Hepatic stellate cell (primary cell): ENCODE measurements at regions not wholly inside any gene's neighbourhood (a gene's known extent, or its start where the extent isn't known, plus 50 kb on each side); places are given as distances from the start of the nearest gene placed in this dataset.

Experiments
- DNase-seq: peaks from one replicate; pipeline ENCODE4 v3.0.0; 2011; ENCODE audit warnings: low spot score

DNA sequence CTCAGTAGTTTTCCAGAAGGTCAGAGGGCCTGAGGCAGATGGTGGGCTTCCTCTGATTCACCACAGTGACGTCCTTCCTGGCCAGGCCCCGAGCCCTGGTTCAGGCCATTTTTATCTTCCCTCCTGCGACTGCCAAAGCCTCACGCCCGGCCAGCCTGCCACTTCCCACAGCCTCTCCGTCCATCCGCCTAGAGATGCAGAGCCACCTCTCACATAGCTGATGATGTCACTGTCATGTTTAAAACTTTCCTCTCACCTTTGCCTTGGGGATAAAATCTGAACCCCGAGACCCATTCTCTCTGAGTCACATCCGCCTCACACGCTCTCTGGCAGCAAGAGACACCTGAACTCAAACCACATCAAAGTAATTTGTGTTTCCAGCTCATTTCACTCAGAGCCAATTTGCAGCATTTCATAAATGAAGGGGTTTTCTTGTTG lies 175.3 kb downstream of the QDPR start:
- no peak for DNase-seq

DNA sequence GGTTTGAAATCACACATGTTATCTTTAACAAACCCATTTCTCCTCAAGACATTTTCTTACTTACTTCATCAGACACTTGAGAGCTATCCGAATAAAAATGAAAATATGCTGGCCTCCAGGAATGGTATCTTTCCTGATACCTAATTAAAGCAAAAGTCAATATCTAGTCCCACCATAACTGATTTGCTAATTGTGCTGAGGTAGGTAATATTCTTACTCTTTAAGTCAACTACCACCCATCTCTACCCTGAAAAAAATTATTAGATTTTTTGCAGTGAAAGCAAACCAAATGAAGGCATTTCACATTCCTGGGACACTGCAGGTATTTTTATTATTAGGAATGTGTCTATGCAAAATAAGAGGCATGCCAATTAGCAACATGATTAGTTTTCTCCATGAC lies 175.8 kb downstream of the QDPR start:
- DNase-seq: no peak

GRCh38 chr4:17335371-17335770 lies 176.5 kb downstream of the QDPR start:
- no peak for DNase-seq

DNA sequence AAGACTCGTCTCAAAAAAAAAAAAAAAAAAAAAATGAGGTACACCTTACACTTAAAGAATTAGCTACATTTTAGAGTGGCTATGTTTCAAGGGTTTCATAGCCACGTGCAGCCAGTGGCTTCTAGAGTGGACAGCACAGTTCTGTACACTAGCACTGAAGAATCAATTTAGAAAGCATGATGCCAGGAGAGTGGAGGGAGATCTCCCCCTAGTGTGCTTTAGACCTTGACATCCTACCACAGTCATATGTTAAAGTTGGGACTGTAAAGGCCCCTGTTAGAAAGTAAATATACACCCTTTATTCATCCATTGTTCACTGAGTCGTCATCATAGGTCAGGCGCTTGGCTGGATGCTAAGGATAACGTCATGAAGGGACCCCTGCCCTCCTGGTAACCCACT lies 179.4 kb downstream of the QDPR start:
- no peak for DNase-seq

DNA sequence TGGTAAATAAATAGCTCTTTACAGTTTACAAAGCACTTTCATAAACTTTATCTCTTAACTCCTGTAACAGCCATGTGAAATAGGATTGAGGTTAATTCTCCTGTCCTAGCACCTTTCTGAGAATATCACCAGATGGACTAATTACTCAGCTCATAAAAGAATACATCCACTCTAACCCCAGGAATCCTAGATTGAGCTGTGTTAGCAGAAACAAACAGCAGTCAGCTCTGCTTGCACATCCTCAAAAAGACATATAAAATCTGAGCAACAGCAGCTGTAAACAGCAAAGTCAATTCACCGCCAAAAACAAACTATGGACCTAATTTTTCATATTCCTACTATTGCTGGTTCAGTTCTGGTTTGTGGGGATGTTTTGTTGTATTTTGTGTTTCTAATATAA lies 182.8 kb downstream of the QDPR start:
- no peak for DNase-seq

GRCh38 chr4:17328141-17328815 lies 183.6 kb downstream of the QDPR start:
- DNase-seq: no peak

DNA sequence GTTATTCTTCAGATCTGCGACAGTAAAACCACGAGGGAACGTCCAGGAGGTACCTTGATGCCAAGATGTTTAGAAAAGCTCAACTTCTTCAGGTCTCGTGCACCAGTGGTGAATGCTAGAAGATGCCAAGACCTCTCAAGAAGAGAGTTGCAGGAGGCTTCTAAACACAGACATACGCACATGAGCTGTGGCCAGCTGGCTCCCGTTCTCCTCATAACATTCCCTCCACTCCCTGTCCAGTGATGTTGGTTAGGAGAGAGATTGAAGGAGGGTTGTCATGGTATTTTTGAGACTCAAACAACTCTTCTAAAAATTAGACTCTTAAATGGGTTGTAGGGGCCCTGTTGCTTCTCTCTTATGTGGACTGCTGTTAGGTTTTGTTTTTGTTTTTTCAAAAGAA lies 184.3 kb downstream of the QDPR start:
- DNase-seq: no peak

GRCh38 chr4:17326756-17327155 lies 185.1 kb downstream of the QDPR start:
- no peak for DNase-seq

- DNase-seq: no peak
These were observed 186.8 kb downstream of the QDPR start for GRCh38 chr4:17325098-17325497.

DNA sequence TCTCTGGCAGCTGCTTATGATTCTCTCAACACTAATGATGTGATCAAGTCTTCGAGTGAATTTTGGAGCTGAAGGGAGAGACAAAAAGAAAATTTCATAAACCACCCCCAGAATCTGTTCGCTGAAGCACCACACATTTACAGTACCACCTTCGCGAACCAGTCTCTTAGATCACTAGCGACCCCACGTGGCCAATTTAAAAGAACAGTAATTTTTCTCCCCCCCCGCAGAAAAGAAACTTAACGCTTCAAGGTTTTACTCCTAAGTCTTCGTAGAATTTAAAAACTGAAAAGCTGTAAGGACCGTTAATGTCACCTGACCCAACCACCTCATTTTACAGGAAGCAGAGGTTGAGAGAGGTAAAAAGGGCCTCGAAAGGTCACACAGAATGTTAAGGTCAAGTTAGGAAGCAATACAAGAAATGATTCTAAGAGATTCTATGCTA lies 187.5 kb downstream of the QDPR start:
- DNase-seq: peak; percentile 40

GRCh38 chr4:17323554-17324385 lies 188.1 kb downstream of the QDPR start:
- no peak for DNase-seq

- DNase-seq: no peak
These were observed 189.4 kb downstream of the QDPR start for GRCh38 chr4:17322514-17322913.

DNA sequence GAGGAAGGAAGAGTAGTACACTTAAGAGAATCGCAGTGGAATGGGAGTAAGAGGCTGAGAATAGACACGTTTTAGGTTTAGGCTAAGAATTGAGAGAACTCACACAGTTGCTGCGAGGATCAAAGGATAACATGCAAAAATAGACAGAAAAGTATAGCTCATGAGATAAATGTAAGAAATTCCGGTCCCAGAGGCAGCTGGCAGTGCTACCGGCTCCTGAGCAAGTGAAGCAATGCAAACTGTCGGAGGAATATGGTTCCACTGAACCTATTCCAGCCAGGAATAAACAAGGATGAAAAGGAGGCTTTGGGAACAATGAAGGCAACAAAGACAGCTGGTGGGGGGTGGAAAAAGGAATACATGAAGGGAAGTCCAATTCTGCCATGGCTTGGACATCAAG lies 191.8 kb downstream of the QDPR start:
- no peak for DNase-seq

DNA sequence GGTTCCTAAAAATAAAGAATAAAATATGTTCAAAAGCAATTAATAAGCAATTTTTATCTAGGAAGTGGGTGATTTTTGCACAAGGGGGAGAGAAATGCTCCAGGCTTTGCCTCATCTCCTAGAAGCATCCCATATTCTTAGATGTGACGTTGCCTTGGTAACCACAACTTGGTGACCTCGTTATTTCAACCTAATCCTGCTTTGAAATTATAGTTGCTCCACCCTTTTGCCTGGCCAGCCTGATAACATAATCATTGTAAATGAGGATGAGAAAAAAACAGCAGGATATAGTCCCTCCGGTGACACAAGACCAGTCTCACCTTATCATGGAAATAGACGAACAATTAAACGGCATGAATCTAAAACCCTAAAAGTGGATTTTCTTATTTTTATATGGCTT lies 194.4 kb downstream of the QDPR start:
- DNase-seq: no peak

DNA sequence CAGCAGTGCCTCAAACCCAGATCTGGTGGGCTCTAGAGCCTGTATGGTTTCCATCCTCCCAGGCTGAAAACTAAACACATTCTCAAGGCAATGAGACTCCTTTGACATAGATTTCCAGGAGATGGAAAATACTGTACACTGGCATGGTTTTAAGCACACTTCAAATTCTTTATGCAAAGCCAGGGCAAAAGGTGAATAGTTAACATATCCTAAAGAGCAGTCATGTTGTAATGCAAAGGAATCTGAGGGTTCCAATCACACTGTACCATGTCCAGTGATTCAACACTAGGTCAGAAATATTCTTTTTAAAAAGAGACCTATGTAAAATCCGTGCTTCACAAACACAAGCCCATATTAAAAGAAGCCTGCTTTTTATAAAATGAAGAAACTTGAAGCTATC lies 195.3 kb downstream of the QDPR start:
- no peak for DNase-seq

GRCh38 chr4:17315459-17315858 lies 196.4 kb downstream of the QDPR start:
- no peak for DNase-seq

GRCh38 chr4:17313194-17313593 lies 198.7 kb downstream of the QDPR start:
- no peak for DNase-seq

DNA sequence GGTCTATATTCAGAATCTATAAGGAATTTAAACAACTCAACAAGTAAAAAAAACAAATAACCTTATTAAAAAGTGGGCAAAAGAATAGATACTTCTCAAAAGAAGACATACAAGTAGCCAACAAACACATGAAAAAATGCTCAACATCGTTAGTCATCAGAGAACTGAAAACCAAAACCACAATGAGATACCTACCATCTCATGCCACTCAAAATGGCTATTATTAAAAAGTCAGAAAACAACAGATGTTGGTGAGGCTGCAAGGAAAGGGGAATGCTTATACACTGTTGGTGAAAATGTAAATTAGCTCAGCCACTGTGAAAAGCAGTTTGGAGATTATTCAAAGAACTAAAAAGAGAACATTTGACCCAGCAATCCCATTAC lies 201.6 kb downstream of the QDPR start:
- no peak for DNase-seq

- no peak for DNase-seq
These were observed 202.2 kb downstream of the QDPR start for GRCh38 chr4:17309567-17310268.

DNA sequence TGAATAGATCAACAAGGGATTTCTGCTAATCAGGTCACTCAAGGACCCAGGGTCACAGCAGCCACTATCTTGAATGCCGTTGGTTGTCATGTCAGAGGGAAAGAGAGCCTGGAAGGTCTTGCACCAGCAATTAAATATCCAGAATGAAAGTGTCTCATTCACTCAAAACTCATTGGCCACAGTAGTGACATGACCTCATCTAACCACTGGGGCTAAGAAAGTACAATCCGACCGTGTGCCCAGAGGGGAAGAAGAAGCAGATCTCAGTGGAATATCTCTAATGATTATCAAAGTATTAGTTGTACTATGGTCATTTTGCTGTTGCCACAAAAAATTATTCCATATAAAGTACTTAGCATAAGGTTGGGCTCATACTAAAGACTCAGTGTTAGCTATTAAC lies 210.0 kb downstream of the QDPR start:
- DNase-seq: no peak

GRCh38 chr4:17301266-17301665 lies 210.6 kb downstream of the QDPR start:
- no peak for DNase-seq

DNA sequence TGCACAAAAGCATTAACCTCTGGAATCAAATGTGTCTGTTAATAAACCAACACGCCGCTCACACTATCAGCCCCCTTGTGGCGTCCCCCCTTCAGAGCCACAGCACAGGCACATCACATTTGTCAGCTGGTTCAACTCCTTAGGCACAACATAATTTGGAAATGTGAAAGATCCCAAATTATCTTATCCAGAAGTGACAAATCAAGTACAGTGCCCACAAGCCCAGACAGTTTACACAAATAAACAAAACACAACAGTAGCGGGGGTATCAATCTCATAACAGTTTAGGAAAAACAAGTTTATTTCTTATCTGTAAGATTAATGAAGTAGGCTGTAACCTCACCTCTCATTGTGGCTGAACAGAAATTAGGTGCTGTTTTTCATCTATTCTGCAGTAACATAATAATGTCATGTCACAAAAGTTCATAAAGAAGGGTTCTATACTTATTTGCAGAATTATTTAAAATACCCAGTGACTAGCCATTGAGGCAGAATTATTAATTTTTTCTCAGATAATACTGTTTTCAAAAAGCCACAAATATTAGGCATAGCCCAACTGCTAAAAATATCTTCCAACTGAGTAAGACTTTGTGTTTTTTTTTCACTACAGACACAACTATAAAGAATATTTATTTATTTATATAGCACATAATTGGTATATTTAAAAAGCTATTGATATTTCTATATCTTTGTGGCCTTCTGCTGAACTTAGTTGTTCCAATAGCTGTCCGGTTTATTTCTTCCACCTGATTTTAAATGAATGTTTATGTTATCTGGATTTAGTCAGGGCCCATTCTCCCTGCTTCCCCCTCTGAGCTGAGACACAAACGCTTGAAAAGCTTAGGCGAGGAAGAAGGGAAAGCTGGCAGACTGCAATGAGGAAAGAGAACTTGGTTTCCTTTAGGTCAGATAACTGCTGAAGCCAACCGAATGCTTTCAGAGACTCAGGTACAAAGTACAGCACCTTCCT lies 214.7 kb downstream of the QDPR start:
- DNase-seq: no peak
